ENCODE measurements at regions not wholly inside any gene's neighbourhood (a gene's known extent, or its start where the extent isn't known, plus 50 kb on each side); places are given as distances from the start of the nearest gene placed in this dataset.

DNA sequence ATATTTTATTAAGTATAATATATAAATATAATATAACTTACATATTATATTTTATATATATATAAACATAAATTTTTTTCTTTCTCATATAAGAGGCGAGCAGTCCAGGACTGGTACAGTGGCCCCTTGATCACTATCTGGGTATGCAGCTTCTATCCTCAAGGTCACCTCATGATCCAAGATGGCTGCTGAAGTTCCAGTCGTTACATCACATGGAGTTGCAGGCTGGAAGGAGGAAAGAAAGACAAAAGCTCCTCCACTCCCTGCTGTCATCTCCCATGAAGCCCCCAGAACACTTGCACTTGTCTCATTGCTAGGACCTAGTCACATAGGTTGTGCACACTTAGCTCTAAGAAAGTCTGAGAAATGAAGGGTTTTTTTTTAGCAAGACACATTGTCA lies 145.1 kb upstream of the SLC1A4 start:
- FAIRE-seq (no peak), DNase-seq (ENCODE audit: extremely low spot score, insufficient read length, low read depth) (no peak)

DNA sequence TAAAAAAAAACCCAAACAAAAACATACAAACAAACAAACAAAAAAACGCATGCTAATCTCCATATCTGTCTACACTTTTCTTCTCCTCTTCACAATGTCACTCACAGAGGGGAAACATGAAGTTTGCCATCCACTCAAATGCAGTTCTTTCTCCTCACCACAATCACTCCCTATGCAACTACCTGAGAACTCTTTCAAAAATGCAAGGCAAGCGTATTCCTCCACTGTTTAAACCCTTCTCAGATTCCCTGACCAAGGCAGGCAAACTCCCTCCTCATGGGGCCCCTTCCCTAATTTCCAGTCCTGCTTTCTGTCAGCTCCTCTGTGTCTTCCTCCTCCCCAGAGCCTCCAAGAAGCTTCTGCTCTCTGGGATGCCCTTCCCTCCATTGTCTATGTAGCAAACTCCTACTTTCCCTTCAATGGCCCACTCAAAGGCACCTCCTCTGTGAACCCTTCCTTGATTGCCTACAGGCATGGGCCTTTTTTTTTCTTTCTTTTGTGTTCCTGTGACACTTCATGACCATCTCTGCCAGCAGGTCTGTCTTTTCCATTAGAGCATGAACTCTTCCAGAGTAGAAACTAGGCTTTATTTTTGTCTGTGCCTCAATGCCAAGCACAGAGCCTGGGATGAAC lies 143.8 kb upstream of the SLC1A4 start:
- DNase-seq (ENCODE audit: extremely low spot score, insufficient read length, low read depth) (no peak), FAIRE-seq (no peak)

DNA sequence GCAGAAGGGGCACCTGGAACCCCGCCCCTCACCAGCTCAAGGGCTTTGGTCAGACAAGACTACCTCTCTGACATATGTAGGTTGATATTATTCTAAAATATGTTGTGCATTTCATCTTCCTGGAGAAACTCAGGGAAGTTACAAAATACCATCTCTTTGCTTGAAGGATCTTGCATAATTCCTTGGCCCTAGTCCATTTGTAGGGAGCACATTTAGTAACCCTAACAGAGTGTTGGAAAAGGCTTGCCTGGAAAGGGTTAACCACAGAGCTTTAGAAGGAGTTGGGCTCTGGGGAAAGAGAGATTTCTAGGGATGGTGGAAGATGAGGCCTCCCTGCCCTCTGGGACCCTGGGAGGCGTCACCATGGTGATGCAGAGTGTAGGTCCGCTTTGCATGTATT lies 143.0 kb upstream of the SLC1A4 start:
- DNase-seq (ENCODE audit: extremely low spot score, insufficient read length, low read depth) (no peak), FAIRE-seq (no peak)

DNA sequence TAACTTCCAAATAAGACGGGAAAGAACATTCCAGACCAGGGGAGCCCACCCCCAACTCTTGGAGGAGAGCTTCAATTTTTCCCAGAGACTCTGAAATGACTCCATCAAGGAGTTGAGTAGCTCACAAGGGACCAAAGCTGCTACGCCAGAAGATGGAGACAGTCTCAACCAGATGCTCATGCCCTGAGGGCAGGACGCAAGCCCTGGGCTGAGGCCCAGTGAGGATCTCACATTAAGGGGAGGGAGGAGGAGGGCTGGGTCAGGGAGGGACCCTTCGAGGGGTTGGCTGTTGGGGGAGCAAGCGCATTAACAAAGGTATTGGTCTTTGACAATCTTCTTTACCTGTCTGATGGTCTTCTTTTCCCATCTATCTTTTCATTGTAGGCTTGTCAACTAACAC lies 141.3 kb upstream of the SLC1A4 start:
- FAIRE-seq: no peak
- DNase-seq (ENCODE audit: extremely low spot score, insufficient read length, low read depth): no peak

DNA sequence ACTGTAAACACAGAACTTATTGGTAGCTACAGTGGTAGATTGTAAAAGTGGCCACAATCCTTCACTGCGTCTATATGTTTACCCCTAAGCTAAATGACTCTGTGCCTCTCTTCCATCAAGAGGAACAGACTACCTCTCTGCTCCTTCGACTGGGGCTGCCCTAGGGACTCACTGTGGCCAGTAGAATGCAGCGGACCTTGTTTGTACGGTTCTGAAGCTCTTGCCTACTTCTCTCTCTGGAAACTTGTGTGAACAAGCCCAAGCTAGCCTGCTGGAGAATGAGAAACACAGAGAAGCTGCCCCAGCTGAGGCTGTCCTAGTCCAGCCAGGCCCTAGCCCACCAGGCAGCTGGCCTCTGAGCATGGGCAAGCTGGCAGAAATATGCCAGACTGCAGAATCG lies 140.8 kb upstream of the SLC1A4 start:
- FAIRE-seq (no peak), DNase-seq (ENCODE audit: extremely low spot score, insufficient read length, low read depth) (no peak)

DNA sequence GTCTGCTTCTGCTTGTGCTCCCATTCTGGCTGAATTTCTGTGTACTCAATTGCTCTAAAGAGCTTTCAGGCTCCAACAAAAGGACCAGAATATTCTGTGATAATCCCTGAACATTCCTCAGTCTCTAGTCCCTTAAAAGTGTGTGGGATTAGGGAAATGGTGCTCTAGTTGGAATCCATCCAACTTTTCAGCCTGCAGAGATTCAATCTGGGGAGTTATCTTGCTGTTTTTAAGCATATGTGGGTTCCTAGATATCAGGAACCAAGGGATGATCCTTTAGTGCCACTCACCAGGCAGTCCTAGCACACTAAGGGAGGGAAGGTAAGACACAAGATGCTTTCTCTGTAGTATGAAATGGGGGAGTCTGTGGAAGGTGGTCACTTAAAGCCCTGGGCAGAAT lies 140.3 kb upstream of the SLC1A4 start:
- DNase-seq (ENCODE audit: extremely low spot score, insufficient read length, low read depth): no peak
- no peak for FAIRE-seq

DNA sequence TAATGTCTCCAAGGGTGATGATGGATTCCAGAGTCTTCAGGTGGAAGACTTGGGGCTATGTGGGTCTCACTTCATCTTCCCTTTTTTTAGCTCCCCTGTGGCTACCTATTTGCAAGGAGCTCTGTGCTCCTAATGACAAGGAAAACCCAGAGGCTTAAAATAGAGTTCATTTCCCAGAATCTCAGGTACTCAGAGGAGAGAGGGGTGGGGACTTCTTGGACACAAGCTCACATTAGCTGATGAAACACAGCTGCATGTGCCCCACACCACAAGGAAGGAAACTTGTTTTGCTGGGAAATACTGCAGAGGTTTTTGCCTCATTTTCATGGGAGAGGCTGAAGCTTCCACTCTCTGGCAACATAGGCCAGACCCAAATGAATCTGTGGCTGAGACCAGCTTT lies 138.6 kb upstream of the SLC1A4 start:
- DNase-seq (ENCODE audit: extremely low spot score, insufficient read length, low read depth) (no peak), FAIRE-seq (no peak)

DNA sequence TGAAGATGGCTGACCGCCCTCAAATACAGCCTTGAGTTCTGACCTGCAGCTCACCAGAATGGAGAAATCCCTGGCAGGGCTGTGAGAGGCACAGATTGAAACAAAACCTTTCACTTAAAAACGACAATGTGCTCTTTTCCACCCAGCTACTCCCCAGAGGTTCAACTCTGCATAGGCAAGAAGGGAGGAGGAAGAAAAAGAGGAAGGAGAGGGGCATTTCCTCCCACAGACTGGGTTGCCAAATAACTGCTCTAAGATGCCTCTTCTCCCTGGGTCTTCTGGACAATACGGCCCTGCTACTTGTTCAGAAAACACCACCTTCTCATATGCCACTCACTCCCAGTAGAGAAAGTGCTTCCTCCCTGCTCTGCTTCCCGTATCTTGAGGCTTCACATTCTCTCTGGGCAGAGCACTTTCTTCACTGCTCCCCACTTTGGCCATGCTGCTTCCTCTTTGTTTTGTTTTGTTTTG lies 136.4 kb upstream of the SLC1A4 start:
- FAIRE-seq: peak; percentile 9

DNA sequence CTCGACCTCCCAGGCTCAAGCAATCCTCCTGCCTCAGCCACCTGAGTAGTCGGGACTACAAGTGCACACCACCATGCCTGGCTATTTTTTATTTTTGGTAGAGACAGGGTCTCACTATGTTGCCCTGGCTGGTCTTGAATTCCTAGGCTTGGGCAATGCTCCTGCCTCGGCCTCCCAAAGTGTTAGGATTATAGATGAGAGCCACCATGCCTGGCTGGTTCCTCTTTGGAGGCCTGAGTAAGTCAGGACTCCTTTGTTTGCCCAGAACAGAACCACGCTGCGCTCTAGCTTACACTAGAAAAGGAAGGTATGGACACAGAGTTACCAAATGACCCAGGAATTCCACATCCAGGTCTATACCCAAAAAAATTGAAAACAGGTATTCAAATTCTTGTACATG lies 135.9 kb upstream of the SLC1A4 start:
- FAIRE-seq (no peak), DNase-seq (ENCODE audit: extremely low spot score, insufficient read length, low read depth) (no peak)

More for the DNA sequence above, 136.4 kb upstream of the SLC1A4 start:
- DNase-seq (ENCODE audit: extremely low spot score, insufficient read length, low read depth): no peak

DNA sequence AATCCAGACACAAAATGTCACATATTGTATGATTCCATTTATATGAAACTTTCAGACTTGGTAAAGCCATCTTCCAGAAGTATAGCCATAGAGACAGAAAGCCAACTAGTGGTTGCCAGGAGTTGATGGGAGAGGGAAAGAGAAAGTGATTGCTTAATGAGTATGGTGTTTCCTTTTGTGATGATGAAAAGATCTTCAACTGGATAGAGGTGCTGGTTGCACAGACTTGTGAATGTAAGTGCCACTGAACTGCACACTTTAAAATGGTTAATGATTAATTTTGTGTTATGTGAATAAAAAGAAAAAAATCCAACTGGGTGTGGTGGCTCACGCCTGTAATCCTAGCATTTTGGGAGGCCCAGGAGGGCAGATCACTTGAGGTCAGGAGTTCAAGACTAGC lies 135.3 kb upstream of the SLC1A4 start:
- FAIRE-seq (no peak), DNase-seq (ENCODE audit: extremely low spot score, insufficient read length, low read depth) (no peak)

DNA sequence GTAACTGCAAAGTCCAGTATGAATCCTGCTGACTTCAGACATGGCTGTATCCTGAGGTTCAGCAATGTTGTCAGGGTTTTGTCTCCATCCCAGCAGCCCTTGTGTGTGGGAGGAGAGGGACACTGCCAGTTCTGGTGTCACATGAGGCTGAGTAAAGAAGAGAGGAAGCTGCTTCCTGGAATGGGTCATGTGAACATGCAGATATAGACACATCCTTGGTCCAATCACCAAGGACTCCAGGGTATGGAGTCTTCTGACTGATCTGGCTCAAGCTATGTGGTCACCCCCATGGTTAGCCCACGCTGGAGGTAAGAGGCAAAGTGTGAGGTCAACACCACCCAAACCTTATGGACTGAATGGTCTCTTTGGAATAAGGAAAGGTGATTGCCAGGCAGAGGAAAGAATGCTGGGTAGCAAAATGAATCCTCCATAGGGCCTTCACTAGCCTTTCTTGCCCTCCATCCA lies 134.4 kb upstream of the SLC1A4 start:
- DNase-seq (ENCODE audit: extremely low spot score, insufficient read length, low read depth): no peak
- no peak for FAIRE-seq

DNA sequence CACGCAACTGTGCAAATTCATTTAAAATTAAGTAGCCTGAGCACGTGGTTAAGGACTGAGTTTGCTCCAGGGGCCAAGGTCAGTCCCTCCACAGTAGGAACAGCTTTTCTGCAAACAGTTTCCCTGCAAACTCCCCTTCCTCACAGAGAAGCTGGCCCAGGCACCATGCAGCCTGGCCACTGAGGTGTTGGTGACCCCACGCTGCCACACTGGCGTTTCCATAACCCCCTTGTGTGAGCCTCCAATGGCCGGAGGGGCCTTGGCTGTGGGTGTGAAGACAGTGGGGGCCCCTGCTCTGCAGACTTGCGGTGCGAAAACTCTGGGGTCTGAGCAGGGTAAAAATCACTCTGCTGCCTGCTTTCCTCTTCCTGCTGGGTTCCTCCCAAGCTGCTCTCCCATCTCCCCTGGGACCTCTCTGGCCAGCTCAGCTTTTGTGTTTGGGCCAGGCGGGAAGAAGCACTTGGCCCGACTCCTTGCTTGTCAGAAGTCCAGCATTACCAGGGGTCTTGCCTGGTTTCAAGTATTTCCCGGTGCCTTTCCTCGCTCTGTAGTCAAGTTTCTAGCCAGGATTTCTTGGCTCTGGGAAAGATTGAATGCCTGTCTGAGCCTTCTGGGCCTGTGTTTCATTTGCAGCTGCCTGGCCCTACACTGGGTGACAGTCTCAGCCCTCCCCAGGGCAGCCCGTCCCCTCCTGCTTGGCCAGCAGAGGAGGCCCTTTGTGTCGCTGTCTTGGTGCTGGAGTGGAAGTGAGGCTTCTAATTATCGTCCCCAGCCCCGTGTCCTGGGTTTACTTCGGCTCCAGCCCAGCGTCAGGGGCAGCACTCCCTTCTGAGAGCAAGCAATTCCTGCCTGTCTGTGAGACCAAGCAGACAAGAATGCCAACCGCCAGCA lies 131.4 kb upstream of the SLC1A4 start:
- no peak for FAIRE-seq
- no peak for DNase-seq (ENCODE audit: extremely low spot score, insufficient read length, low read depth)

DNA sequence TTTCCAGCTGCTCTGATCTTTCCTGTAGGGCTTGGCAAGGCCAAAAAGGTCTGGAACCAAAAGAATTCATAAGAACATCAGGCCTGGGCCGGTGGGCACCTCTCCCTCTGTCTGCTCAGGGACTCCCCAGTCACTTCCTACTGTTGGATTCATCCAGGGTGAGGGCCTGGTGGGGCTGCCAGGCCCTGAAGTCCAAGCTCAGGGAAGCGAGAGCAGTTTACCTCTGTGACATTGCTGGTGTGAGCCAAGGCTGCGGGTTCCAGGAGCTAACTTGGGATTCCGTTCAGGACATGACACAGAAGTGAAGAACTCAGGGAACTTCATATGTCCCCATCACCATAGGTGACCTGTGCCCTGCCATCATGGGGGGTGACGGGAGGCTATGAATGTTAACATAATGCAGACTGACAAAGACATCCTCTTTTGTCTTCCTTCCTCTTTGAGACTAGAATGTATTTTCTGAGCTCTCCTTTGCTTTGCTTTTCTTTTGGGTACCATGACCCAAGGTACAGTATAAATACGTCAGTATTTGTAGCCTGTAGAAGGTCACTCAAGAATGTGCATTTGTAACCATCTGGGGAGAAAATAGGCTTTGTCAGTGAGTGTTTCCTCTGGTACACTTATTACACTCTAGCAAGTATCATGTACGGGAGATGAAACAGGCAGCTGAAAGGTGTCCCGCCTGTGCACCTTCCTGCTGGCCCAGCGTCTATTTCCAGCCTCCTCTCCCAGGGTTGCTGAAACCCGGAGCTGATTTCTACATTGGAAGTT lies 130.5 kb upstream of the SLC1A4 start:
- DNase-seq (ENCODE audit: extremely low spot score, insufficient read length, low read depth) (no peak), FAIRE-seq (no peak)

DNA sequence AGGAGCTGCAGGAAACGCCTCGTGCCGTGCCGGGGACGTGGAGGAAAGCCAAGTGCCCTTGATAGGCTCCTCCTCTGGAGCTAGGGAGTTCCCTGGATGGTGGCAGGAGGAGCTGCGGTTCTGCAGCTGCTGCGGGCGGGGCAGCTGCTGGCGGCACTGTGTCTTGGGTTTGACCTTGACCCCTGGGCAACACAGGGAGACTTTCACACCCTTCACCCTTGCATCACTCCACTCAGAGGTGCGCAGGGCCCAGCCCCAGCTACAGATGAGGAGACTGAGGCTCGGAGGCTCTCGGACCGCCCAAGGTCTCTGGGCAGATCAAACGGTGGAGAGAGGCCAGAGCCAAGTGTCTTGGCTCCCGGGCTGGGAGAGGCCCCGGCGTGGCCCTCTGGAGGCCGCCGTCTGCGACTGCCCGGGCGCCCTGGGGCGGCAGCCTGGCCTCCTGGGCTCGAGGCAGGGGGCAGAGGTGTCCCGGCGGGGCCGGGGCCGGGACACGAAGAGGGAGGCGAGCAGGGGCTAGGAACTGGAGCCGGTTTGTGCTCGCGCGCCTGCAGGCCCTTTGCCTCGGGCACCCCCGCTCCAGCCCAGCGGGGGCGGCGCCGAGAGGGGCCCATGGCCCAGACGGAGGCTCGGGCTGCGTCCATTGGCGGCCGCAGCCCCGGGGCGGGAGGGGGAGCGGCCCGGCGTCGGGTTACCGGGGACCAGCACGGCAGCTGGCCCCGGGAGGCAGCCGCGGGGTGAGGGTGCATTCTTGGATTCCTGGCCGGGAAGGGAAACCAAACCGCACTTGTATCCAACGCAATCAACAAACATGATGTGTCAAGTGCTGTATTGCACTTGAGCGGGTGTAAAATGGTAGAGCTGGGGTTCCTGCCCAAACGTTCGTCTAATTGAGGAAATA lies 129.6 kb upstream of the SLC1A4 start:
- no peak for FAIRE-seq
- peak; percentile 40 for DNase-seq (ENCODE audit: extremely low spot score, insufficient read length, low read depth)

DNA sequence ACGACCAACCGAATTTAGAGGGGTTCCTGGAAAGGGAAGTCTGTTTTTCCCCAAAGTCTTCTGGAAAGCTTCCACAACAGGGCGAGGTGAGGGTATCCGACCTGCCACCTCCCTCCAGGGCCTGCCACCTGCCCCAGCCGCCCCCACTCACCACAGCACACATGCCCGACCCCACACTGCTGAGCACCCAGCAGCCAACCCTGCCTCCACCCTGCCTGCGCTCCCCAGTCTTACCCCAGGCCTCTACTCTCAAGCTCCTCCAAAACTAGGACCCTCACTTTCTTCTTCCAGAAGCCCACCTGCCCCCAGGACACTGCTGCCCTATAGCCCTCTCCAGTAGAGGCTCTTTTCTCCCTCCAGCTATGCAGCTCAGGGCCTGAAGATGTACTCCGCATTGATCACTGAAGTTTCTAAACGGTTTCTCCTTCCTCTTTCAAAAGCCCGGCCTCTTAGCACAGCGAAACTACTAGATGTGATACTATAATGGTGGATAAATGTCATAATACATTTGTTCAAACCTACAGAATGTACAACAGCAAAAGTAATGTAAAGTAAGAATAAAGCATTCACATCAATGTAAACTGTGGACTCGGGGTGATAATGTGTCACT lies 128.8 kb upstream of the SLC1A4 start:
- DNase-seq (ENCODE audit: extremely low spot score, insufficient read length, low read depth): no peak
- peak; percentile 83 for FAIRE-seq

DNA sequence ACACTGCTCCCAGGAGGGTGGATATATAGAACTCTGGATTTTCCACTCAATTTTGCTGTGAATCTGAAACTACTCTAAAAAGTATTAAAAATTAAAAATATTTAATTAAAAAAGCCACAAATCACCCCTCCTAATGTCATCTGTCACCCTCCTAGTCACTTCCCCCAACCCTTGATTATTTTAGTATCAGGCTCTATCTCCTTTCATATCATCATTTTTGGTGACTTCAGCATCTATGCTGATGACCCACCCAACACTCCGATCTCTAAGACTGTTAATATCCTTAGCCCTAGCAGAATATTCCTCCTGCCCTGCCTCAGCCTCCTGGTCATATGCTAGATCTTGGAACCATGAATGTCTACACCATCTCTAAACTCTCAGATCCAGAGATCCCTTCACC lies 128.3 kb upstream of the SLC1A4 start:
- FAIRE-seq (no peak), DNase-seq (ENCODE audit: extremely low spot score, insufficient read length, low read depth) (no peak)

DNA sequence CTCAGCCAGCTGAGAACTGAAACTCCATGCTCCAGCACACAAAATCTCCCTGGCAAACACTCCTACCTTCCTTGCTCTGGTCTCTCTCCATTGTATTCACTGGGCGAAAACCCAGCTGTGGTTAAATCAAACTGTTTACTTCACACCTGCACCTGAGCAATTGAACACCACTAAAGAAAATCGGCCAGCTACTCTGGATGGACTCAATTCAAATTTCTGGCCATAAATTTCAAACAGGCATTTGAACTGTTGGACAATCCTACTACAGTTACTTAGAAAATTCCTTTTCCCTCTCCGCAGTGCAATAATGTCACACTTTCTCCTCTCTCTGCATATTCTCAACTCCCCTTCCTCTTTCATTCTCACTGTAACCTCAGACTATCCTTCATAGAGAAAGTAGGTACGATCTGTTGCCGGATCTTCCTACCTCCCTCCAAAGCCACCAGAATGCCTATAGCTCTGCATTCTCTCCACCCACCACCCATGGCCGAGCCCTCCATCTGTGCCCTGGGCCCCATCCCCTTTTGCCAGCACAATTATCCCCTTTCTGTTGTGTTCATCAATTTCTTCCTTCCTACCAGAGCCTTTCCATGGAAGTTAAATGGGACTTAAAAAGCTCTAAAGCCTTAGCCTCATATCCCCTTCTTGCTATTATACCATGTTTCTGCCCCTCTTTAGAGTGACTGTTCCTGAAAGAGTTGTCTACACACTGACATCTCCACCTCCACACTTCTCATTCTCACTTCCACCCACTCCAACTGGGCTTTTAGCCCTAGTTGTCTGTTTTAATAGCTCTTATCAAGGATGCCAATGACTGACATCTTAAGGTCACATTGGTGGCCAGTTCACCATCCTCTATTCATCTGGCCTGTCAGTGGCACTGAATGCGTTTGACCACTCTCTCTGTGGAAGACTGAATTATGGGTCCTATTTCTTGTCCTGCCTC lies 127.5 kb upstream of the SLC1A4 start:
- peak; percentile 67 for FAIRE-seq
- no peak for DNase-seq (ENCODE audit: extremely low spot score, insufficient read length, low read depth)

DNA sequence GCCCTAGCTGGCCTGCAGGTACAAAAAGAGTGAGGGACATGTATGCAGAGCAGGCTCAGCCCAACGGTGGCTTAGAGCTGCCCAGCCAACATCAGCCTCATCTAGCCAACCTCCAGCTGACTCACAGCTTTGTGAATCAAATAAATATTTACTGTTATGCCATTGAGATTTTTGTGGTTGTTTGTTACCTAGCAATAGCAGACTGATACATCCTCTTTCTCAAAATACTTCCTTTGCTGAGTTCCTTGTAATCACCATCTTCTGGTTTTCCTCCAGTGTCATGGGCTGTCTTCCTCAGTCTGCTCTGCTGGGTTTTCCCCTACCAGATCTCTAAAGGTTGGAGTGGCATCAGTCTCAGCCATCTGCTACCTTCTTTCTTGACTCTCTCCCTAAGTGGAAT lies 126.6 kb upstream of the SLC1A4 start:
- DNase-seq (ENCODE audit: extremely low spot score, insufficient read length, low read depth) (no peak), FAIRE-seq (no peak)
